ENCODE measurements at regions not wholly inside any gene's neighbourhood (a gene's known extent, or its start where the extent isn't known, plus 50 kb on each side); places are given as distances from the start of the nearest gene placed in this dataset.
"Not testable (repeated sequence)": the region's sequence is repeated elsewhere in the genome, so short reads cannot be mapped to it uniquely, and the experiment has no call there.

DNA sequence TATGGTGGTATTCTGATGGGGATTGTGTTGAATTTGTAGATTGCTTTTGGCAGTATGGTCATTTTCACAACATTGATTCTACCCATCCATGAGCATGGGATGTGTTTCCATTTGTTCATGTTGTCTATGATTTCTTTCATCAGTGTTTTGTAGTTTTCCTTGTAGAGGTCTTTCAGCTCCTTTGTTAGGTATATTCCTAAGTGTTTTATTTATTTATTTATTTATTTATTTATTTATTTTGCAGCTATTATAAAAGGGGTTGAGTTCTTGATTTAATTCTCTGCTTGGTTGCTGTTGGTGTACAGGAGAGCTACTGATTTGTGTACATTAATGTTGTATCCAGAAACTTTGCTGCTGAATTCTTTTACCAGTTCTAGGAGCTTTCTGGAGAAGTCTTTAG is 181.4 kb downstream of the TM2D1 start:
- not testable (repeated sequence) for TF ChIP-seq EP300 (IDR thresholded peaks at IDR 0.05)
- TF ChIP-seq, protein P1, sequence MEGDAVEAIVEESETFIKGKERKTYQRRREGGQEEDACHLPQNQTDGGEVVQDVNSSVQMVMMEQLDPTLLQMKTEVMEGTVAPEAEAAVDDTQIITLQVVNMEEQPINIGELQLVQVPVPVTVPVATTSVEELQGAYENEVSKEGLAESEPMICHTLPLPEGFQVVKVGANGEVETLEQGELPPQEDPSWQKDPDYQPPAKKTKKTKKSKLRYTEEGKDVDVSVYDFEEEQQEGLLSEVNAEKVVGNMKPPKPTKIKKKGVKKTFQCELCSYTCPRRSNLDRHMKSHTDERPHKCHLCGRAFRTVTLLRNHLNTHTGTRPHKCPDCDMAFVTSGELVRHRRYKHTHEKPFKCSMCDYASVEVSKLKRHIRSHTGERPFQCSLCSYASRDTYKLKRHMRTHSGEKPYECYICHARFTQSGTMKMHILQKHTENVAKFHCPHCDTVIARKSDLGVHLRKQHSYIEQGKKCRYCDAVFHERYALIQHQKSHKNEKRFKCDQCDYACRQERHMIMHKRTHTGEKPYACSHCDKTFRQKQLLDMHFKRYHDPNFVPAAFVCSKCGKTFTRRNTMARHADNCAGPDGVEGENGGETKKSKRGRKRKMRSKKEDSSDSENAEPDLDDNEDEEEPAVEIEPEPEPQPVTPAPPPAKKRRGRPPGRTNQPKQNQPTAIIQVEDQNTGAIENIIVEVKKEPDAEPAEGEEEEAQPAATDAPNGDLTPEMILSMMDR (IDR thresholded peaks at IDR 0.05), result not testable (repeated sequence)

Data from tibial nerve (tissue), 4 donors.